ENCODE measurements at regions not wholly inside any gene's neighbourhood (a gene's known extent, or its start where the extent isn't known, plus 50 kb on each side); places are given as distances from the start of the nearest gene placed in this dataset.

DNA sequence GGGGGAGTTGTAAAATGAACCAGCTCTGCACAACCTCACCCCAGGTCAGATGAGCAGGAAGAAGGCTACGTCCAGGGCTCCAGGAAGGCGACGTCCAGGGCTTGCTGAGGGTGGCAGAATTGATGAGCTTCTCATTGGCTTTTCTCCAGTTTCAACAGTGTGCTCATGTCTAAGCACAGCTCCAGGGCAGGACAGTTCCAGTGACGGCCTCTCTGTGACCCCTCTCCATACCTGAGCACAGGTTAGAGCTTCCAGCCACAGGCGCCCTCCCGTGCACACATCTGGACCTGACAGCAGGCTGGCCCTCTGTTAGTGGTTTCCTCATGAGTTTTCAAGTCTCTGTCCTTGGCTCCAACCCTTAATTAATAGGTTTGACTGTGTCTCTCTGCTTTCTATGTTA, 327.6 kb downstream of the ZNF516 start:
- Mint-ChIP-seq H3K27ac (ENCODE audit: low read depth) (no peak overlapping the region), H3K36me3 (ENCODE audit: insufficient read depth) (no peaks in the 10 kb centered on the region), H3K4me3 (no peak overlapping the region), H3K4me1 (no peaks in the 10 kb centered on the region), H3K27me3 (peaks cover 11% of the 10 kb centered on the region), H3K9me3 (no peaks in the 10 kb centered on the region)
- no peak for ATAC-seq (replicated peaks; ENCODE audit: extremely low read depth, poor library complexity, severe bottlenecking)
- no peak for DNase-seq (ENCODE audit: low spot score in 2 of 2)

DNA sequence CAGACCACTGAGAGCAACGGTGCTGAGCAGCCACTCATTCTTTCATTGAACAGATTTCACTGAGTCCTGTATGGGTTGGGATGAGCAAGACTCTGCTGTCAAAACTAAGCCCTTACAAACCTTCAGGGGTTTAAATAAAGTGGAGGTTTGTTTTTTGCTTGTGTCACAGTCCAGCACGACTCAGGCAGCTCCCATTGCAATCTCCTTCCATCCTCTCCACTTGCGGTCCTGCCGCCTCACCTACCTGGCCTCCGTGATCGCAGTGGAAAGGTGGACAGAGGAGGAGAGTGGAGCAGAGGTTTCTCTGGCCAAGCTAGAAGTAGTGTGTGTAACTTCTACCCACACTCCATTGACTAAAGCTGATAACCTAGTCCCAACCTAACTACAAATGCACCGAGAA, 332.2 kb downstream of the ZNF516 start:
- no peak overlapping the region for H3K27ac Mint-ChIP-seq (ENCODE audit: low read depth)
- DNase-seq (ENCODE audit: low spot score in 2 of 2) = no peak
- no peaks in the 10 kb centered on the region for H3K4me1 Mint-ChIP-seq
- no peaks in the 10 kb centered on the region for H3K9me3 Mint-ChIP-seq
- H3K36me3 Mint-ChIP-seq (ENCODE audit: insufficient read depth) = no peaks in the 10 kb centered on the region
- H3K27me3 Mint-ChIP-seq = no peaks in the 10 kb centered on the region
- H3K4me3 Mint-ChIP-seq = no peak overlapping the region
- no peak for ATAC-seq (replicated peaks; ENCODE audit: extremely low read depth, poor library complexity, severe bottlenecking)

DNA sequence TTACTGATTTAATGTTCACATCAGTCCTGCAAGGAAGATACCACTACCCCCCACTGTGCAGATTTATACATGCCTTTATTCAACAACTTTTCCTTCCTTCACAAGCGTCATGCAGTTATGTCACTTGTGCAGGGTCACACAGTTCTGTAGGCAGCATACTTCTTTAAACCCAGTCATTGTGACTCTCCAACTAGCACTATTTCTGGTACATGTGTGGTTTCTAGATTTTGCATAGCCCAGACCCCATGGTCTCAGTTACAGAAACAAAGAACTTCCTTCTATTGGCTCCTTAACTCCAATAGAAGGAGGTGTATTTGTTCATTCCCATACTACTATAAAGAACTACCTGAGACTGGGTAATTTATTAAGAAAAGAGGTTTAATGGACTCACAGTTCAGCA, 333.1 kb downstream of the ZNF516 start:
- Mint-ChIP-seq H3K4me3 (no peak overlapping the region), H3K9me3 (no peaks in the 10 kb centered on the region), H3K4me1 (no peaks in the 10 kb centered on the region), H3K36me3 (ENCODE audit: insufficient read depth) (no peaks in the 10 kb centered on the region), H3K27ac (ENCODE audit: low read depth) (no peak overlapping the region), H3K27me3 (no peaks in the 10 kb centered on the region)
- no peak for DNase-seq (ENCODE audit: low spot score in 2 of 2)
- ATAC-seq (replicated peaks; ENCODE audit: extremely low read depth, poor library complexity, severe bottlenecking) = no peak

DNA sequence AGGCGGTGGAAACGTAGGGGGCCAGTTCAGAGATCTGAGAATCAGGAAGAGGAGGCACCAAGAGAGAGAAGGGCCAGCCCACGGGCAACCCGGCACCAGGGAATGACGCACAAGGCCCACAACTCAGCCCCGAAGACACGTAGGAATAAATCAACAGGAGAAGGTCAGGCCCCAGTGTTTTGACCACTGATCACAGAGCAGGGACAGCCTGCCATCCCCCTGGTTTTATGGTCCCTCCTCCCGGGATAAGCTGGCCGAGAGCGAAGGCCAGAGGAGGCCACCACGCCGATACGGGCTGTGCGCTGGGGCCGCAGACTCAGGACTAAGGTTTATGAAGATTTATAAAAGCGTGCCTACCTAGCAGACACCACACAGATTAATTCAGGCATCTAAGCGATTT, 341.4 kb downstream of the ZNF516 start:
- no peak for ATAC-seq (replicated peaks; ENCODE audit: extremely low read depth, poor library complexity, severe bottlenecking)
- DNase-seq (ENCODE audit: low spot score in 2 of 2) = no peak
- peaks cover 7% of the 10 kb centered on the region for H3K9me3 Mint-ChIP-seq
- H3K27me3 Mint-ChIP-seq = no peaks in the 10 kb centered on the region
- H3K4me1 Mint-ChIP-seq = no peaks in the 10 kb centered on the region
- no peaks in the 10 kb centered on the region for H3K36me3 Mint-ChIP-seq (ENCODE audit: insufficient read depth)
- H3K27ac Mint-ChIP-seq (ENCODE audit: low read depth) = no peak overlapping the region
- H3K4me3 Mint-ChIP-seq = no peak overlapping the region

DNA sequence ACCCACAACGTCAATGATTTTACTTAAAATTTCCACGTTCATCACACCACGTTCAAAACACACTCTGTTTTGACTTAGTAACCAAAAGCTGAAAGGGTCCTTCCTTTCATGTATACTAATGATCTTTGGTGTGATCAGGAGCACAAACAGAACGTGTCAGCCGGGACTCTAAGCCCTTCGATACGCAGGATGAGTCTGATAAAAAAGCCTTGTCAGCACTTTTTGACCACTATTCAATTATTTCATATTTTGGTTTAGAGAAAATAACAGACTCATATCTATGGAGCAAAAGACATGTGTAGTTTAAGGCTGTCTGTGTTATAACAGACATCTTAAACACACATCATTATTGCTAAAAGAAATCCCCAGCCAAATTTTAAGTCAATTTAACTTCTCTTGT, 345.3 kb downstream of the ZNF516 start:
- Mint-ChIP-seq H3K36me3 (ENCODE audit: insufficient read depth) (no peaks in the 10 kb centered on the region), H3K9me3 (peaks cover 7% of the 10 kb centered on the region), H3K4me1 (no peaks in the 10 kb centered on the region), H3K4me3 (no peak overlapping the region), H3K27me3 (no peaks in the 10 kb centered on the region), H3K27ac (ENCODE audit: low read depth) (no peak overlapping the region)
- DNase-seq (ENCODE audit: low spot score in 2 of 2) (no peak), ATAC-seq (replicated peaks; ENCODE audit: extremely low read depth, poor library complexity, severe bottlenecking) (no peak)

DNA sequence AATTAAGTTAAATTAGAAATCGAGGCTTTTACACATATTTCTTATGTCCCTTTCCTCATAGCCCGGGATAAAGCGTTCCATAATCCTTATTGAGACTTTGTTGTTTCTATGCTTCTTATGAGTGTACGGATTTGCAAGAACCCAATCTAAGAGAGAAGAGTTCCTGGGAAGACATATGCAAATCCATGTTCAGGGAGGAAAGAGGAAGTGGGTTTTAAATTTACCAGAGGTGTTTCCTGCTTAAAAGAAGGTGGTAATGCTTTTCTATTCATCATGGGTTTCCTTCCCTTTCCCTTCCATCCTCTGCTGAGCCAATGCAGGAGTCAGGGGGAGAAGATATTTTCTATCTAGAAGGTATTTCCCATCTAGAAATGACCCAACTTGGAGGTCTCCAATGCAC, 345.8 kb downstream of the ZNF516 start:
- no peak for DNase-seq (ENCODE audit: low spot score in 2 of 2)
- no peak for ATAC-seq (replicated peaks; ENCODE audit: extremely low read depth, poor library complexity, severe bottlenecking)
- H3K36me3 Mint-ChIP-seq (ENCODE audit: insufficient read depth) = no peaks in the 10 kb centered on the region
- no peaks in the 10 kb centered on the region for H3K4me1 Mint-ChIP-seq
- peaks cover 7% of the 10 kb centered on the region for H3K9me3 Mint-ChIP-seq
- H3K27ac Mint-ChIP-seq (ENCODE audit: low read depth) = no peak overlapping the region
- no peaks in the 10 kb centered on the region for H3K27me3 Mint-ChIP-seq
- H3K4me3 Mint-ChIP-seq = no peak overlapping the region

DNA sequence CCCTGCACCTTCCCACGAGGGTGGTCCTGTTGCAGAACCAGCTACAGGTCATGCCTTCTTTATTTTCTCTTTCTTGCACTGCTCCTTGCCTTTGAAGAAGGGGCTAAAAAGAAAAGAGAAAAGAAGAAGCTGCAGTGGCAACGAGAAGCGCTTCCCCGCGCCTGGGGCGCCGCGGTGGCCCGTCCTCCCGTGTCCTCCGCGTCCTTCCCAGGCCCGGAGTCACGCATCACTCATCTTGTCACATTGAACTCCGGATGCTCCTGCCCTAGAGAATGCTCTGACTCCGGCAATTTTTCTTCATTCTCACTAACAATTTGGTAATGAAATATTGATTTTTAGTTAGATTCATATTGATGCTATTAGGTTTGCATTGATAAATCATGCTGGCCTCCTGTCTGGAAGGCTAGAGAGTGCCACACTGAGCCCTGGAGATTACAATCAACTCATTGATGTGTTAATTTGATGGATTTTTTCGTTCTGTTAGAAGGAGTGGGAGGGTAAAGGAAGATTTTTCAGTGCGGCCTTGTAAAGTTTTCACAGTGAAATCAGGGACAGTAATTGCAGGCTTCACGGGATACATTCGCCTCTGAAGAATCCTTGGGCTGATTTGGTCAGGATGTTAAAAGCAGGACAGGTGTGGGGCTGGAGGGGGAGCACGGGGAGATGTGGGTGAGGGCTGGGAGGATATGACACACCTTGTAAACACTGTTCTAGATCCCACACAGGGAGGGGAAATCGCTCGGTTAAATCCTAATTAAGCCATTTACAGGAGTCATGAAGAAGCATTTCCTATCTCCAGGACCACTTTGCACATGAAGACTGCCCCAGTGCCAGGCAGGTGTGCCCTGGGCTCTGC, 349.3 kb downstream of the ZNF516 start:
- no peak overlapping the region for H3K27ac Mint-ChIP-seq (ENCODE audit: low read depth)
- no peaks in the 10 kb centered on the region for H3K27me3 Mint-ChIP-seq
- ATAC-seq (replicated peaks; ENCODE audit: extremely low read depth, poor library complexity, severe bottlenecking) (no peak), DNase-seq (ENCODE audit: low spot score in 2 of 2) (no peak)
- no peak overlapping the region for H3K4me3 Mint-ChIP-seq
- no peaks in the 10 kb centered on the region for H3K9me3 Mint-ChIP-seq
- H3K4me1 Mint-ChIP-seq = no peaks in the 10 kb centered on the region
- H3K36me3 Mint-ChIP-seq (ENCODE audit: insufficient read depth) = no peaks in the 10 kb centered on the region

DNA sequence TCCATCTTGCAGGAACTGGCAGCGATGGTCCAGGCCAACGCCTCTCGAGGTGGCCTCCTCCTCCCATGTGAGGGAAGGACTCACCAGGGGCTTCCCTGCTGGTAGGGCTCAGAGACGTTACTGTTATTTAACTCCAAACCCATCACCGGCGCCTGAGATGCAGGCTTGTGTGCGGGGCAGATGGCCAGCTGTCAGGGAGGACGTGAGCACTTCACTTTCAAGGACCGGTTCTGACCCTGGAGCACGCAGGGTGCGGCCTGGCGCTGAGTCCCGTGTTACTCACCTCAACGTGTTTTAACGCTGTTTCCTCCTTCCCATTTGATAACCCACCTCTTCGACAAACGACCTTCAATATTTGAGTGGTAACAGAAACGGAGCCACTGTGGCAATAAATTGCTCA, 350.2 kb downstream of the ZNF516 start:
- DNase-seq (ENCODE audit: low spot score in 2 of 2) = no peak
- H3K27ac Mint-ChIP-seq (ENCODE audit: low read depth) = no peak overlapping the region
- ATAC-seq (replicated peaks; ENCODE audit: extremely low read depth, poor library complexity, severe bottlenecking) = no peak
- no peaks in the 10 kb centered on the region for H3K4me1 Mint-ChIP-seq
- H3K9me3 Mint-ChIP-seq = no peaks in the 10 kb centered on the region
- no peak overlapping the region for H3K4me3 Mint-ChIP-seq
- no peaks in the 10 kb centered on the region for H3K27me3 Mint-ChIP-seq
- H3K36me3 Mint-ChIP-seq (ENCODE audit: insufficient read depth) = no peaks in the 10 kb centered on the region

DNA sequence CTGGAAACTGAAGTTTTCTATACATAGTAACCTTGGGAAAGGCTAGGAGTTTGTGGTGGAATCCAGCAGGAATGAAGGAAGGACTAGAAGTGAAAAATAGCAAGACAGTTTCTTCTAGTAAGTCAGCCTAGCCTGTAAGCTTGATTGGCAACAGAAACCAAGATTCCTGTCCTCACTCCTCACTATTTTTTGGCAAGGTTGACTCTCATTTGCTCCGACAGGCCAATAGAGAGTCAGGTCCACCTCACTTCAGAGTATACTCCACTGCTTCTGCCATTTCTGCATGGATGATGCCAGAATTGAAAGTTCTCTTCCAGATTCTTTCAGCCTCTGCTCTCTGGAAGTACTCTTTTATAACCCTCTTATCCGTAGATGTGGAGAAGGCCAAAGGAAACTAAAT, 352.4 kb downstream of the ZNF516 start:
- Mint-ChIP-seq H3K4me1 (no peaks in the 10 kb centered on the region), H3K36me3 (ENCODE audit: insufficient read depth) (no peaks in the 10 kb centered on the region)

DNA sequence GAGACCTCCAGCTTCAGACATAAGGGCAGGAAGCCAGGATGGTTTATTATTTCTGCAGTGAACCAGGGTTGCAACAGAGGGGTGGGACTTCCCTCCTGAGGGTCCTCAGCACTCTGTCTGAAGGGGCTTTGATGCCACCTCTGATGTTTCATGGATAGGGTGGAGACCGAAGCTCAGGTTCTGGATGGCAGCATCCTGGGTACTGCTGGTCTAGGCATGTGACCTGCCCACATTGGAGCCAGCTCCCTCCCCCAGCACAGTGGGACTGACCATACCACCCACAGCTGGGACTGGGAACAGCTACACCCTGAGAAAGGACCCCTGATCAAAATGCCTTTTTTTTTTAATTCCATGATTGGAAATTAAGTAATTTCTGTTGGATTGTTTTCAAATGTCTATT, 355.2 kb downstream of the ZNF516 start:
- no peak overlapping the region for H3K4me3 Mint-ChIP-seq
- H3K27ac Mint-ChIP-seq (ENCODE audit: low read depth) = no peak overlapping the region
- no peaks in the 10 kb centered on the region for H3K4me1 Mint-ChIP-seq
- ATAC-seq (replicated peaks; ENCODE audit: extremely low read depth, poor library complexity, severe bottlenecking) (no peak), DNase-seq (ENCODE audit: low spot score in 2 of 2) (no peak)
- no peaks in the 10 kb centered on the region for H3K9me3 Mint-ChIP-seq
- H3K27me3 Mint-ChIP-seq = no peaks in the 10 kb centered on the region
- no peaks in the 10 kb centered on the region for H3K36me3 Mint-ChIP-seq (ENCODE audit: insufficient read depth)

More for the DNA sequence above, 352.4 kb downstream of the ZNF516 start:
- Mint-ChIP-seq H3K4me3 (no peak overlapping the region), H3K9me3 (no peaks in the 10 kb centered on the region), H3K27me3 (no peaks in the 10 kb centered on the region), H3K27ac (ENCODE audit: low read depth) (no peak overlapping the region)
- ATAC-seq (replicated peaks; ENCODE audit: extremely low read depth, poor library complexity, severe bottlenecking) (no peak), DNase-seq (ENCODE audit: low spot score in 2 of 2) (no peak)

DNA sequence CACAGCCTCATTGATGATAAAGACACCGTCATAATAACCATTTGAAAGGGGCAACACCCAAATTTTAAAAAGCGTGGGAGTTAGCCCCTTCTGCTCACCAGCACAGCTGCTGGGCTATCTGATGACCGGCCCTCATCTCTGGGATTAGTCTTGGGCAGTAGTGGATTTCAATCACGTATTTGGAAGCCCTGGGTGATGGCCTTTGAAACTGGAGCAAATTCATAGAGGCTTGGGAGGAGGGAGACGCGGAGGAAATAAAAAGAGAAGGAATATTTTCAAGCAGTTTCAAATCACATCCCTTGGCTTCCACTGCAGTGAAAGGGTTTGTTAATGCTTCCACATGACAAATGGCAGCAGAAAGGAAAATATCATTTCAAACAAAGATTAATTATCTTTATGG, 357.8 kb downstream of the ZNF516 start:
- no peak overlapping the region for H3K27ac Mint-ChIP-seq (ENCODE audit: low read depth)
- no peak for ATAC-seq (replicated peaks; ENCODE audit: extremely low read depth, poor library complexity, severe bottlenecking)
- H3K36me3 Mint-ChIP-seq (ENCODE audit: insufficient read depth) = no peaks in the 10 kb centered on the region
- H3K9me3 Mint-ChIP-seq = peaks cover 6% of the 10 kb centered on the region
- no peak for DNase-seq (ENCODE audit: low spot score in 2 of 2)
- no peaks in the 10 kb centered on the region for H3K4me1 Mint-ChIP-seq
- H3K27me3 Mint-ChIP-seq = no peaks in the 10 kb centered on the region
- H3K4me3 Mint-ChIP-seq = no peak overlapping the region

DNA sequence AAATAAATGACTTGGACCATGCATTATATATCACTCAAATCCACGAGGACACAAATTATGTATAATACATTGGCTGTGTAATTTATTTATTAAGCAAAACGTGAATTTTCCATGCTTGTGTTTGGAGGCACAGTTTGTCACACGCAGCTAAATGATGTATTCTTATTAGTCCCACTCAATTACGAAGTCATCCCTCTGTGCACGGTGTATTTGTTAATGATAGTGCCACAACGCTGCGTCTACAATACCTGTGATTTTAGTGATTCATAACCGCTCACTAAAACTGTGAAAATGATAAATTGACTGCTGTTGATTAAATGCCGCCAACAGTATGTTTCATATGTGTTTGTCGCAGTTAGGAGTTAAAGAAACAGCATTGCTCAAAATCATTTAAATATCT, 358.3 kb downstream of the ZNF516 start:
- Mint-ChIP-seq H3K9me3 (peaks cover 6% of the 10 kb centered on the region), H3K27me3 (no peaks in the 10 kb centered on the region), H3K4me3 (no peak overlapping the region), H3K36me3 (ENCODE audit: insufficient read depth) (no peaks in the 10 kb centered on the region), H3K27ac (ENCODE audit: low read depth) (no peak overlapping the region), H3K4me1 (no peaks in the 10 kb centered on the region)
- DNase-seq (ENCODE audit: low spot score in 2 of 2) (no peak), ATAC-seq (replicated peaks; ENCODE audit: extremely low read depth, poor library complexity, severe bottlenecking) (no peak)

DNA sequence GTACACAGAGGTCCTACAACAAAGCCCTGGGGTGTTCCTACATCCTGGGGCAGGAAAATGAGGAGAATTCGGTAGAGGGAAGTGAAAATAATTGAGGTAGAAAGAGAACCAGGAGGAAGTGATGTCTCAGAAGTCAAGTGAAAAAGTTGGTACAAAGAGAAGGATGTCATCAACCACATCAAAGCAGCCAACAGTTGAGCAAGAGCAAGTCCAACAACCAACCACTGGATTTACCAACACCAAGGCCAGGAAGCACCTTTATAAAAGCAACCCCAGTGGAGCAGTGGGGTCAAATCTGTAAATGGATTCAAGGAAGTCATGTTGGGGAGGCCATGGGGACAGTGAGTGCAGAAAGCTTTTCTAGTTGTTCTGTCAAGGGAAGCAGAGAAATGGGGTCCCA, 360.4 kb downstream of the ZNF516 start:
- Mint-ChIP-seq H3K36me3 (ENCODE audit: insufficient read depth) (no peaks in the 10 kb centered on the region), H3K4me3 (no peak overlapping the region), H3K27me3 (no peaks in the 10 kb centered on the region), H3K27ac (ENCODE audit: low read depth) (no peak overlapping the region), H3K9me3 (peaks cover 11% of the 10 kb centered on the region), H3K4me1 (no peaks in the 10 kb centered on the region)
- DNase-seq (ENCODE audit: low spot score in 2 of 2) (no peak), ATAC-seq (replicated peaks; ENCODE audit: extremely low read depth, poor library complexity, severe bottlenecking) (no peak)
